Astrocyte (in vitro differentiated cells and primary cell): ENCODE measurements at regions not wholly inside any gene's neighbourhood (a gene's known extent, or its start where the extent isn't known, plus 50 kb on each side); places are given as distances from the start of the nearest gene placed in this dataset.

ENCODE experiments used
- EZH2 ChIP-seq: IDR thresholded peaks from 2 replicates; pipeline ENCODE4 v1.6.1; 2012; ENCODE audit warnings: mild to moderate bottlenecking, low read length, inconsistent platforms; ENCODE audit not compliant: insufficient read depth
- TF ChIP-seq, protein P1 (sequence below): IDR thresholded peaks from 2 replicates; pipeline ENCODE4 v1.5.1; 2011; ENCODE audit warnings: low read depth, mild to moderate bottlenecking, inconsistent platforms, low read length, moderate library complexity; ENCODE audit not compliant: insufficient read depth

DNA sequence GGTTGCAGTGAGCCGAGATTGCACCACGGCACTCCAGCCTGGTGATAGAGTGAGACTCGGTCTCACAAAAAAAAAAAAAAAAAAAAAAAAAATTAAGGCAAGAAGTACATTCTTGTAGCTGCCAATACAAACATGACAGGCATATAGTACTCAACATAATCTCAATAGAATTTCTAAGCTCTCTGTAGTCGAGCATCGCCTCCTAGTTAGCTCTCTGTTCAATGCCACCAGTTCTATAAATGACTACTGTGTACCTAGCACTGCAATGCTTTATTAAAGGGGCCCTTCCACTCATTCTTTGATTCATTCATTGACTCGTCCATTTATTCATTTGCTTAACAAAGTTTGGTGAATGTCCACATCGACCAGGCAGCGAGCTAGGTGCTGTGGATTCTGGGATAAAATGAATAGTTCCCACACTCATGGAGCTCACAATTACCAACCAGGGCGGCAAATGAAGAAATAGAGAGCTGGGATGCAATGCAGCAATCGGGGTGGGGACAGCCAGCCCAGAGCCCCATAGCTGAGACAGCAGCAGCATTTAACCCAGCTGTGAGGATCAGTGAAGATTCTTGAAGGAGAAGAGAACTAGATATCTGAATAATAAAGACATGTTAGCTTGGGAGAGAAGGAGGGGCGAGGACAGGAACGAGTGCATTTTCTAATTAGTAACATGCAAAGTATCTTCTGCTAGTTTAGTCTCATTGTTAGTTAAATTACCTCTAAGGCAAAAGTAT, 349.8 kb downstream of the LPIN1 start:
- TF ChIP-seq, protein P1, sequence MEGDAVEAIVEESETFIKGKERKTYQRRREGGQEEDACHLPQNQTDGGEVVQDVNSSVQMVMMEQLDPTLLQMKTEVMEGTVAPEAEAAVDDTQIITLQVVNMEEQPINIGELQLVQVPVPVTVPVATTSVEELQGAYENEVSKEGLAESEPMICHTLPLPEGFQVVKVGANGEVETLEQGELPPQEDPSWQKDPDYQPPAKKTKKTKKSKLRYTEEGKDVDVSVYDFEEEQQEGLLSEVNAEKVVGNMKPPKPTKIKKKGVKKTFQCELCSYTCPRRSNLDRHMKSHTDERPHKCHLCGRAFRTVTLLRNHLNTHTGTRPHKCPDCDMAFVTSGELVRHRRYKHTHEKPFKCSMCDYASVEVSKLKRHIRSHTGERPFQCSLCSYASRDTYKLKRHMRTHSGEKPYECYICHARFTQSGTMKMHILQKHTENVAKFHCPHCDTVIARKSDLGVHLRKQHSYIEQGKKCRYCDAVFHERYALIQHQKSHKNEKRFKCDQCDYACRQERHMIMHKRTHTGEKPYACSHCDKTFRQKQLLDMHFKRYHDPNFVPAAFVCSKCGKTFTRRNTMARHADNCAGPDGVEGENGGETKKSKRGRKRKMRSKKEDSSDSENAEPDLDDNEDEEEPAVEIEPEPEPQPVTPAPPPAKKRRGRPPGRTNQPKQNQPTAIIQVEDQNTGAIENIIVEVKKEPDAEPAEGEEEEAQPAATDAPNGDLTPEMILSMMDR: no peak
- TF ChIP-seq EZH2: no peak
